ENCODE measurements at regions not wholly inside any gene's neighbourhood (a gene's known extent, or its start where the extent isn't known, plus 50 kb on each side); places are given as distances from the start of the nearest gene placed in this dataset.
"Not testable (repeated sequence)": the region's sequence is repeated elsewhere in the genome, so short reads cannot be mapped to it uniquely, and the experiment has no call there.

GRCh38 chr2:61753512-61753911, 100.3 kb downstream of the FAM161A start:
- Histone ChIP-seq H3K36me3 (ENCODE audit: control insufficient read depth, insufficient read depth, low read length) (no peaks in the 10 kb centered on the region), H3K9me3 (ENCODE audit: control insufficient read depth, insufficient read depth, low read depth, low read length) (no peaks in the 10 kb centered on the region), H3K4me3 (ENCODE audit: low read depth, low read length) (no peak overlapping the region), H3K9ac (ENCODE audit: low read length) (no peak overlapping the region), H3K27ac (ENCODE audit: low read depth, low read length) (no peak overlapping the region), H3K27me3 (ENCODE audit: control insufficient read depth, insufficient read depth, low read length) (no peaks in the 10 kb centered on the region), H3K4me1 (ENCODE audit: control insufficient read depth, insufficient read depth, low read length) (no peaks in the 10 kb centered on the region)

DNA sequence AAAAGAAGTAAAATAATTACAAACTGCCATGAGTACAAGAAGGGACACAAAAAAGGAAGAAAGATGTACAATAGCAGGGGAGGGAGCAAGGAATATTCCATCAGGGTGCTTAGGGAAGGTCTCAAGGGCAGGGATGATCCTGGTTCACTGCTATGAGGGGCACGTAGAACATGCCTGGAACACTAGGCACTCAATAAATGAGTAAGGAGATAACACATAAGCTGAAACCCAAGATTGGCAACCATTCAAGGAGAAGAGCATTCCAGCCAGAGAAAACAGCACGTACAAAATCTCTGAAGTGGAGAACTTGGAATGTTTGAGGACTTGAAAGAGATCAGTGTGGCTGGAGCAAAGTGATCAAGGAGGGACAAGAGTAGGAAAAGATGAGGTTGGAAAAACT, 103.2 kb downstream of the FAM161A start:
- no peak overlapping the region for H3K27ac ChIP-seq (ENCODE audit: low read depth, low read length)
- H3K27me3 ChIP-seq (ENCODE audit: control insufficient read depth, insufficient read depth, low read length), result no peaks in the 10 kb centered on the region
- H3K9ac ChIP-seq (ENCODE audit: low read length), result no peak overlapping the region
- H3K9me3 ChIP-seq (ENCODE audit: control insufficient read depth, insufficient read depth, low read depth, low read length), result no peaks in the 10 kb centered on the region
- H3K4me3 ChIP-seq (ENCODE audit: low read depth, low read length), result no peak overlapping the region
- H3K4me1 ChIP-seq (ENCODE audit: control insufficient read depth, insufficient read depth, low read length), result no peaks in the 10 kb centered on the region
- H3K36me3 ChIP-seq (ENCODE audit: control insufficient read depth, insufficient read depth, low read length), result no peaks in the 10 kb centered on the region

DNA sequence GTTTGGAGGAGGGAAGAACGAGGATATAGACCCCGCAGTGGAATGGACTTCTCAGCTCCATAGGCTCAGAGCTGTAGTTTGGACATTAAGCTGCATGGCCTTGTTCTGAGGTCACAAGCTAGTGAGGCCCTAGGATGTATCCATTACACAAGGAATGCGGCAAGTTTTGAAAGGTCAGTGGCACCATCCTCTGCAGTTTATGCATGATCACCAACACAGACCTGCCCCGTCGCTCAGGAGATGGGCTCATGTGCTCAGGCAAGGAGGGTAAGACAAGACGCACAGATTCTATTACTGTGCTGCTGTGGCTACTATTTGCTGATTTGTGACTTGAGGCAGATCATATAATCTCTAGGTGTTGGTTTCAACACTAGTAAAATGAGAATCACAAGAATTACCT, 110.9 kb downstream of the FAM161A start:
- no peaks in the 10 kb centered on the region for H3K36me3 ChIP-seq (ENCODE audit: control insufficient read depth, insufficient read depth, low read length)
- no peak overlapping the region for H3K4me3 ChIP-seq (ENCODE audit: low read depth, low read length)
- no peak overlapping the region for H3K9ac ChIP-seq (ENCODE audit: low read length)
- no peak overlapping the region for H3K27ac ChIP-seq (ENCODE audit: low read depth, low read length)
- no peaks in the 10 kb centered on the region for H3K4me1 ChIP-seq (ENCODE audit: control insufficient read depth, insufficient read depth, low read length)
- no peaks in the 10 kb centered on the region for H3K9me3 ChIP-seq (ENCODE audit: control insufficient read depth, insufficient read depth, low read depth, low read length)
- H3K27me3 ChIP-seq (ENCODE audit: control insufficient read depth, insufficient read depth, low read length), result no peaks in the 10 kb centered on the region

DNA sequence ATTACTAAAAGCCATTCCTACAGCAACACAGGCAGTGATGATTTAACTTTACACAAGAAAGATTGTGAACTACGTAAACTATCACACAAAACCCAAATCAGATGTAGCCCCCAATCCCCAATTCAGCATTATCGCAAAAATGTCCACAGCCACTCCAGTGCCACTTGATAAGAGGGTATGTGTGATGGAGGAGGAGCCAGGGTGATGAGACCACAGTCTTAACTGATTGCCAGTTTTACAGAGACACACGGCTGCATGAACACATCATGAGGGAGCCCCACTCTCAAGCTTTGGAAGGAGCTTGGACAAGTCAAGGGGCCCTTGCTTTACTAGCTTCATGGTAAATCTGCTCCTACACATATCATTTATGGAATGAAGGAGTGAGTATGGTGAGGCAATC, 116.0 kb downstream of the FAM161A start:
- Histone ChIP-seq H3K9me3 (ENCODE audit: control insufficient read depth, insufficient read depth, low read depth, low read length) (no peaks in the 10 kb centered on the region), H3K36me3 (ENCODE audit: control insufficient read depth, insufficient read depth, low read length) (no peaks in the 10 kb centered on the region), H3K4me1 (ENCODE audit: control insufficient read depth, insufficient read depth, low read length) (no peaks in the 10 kb centered on the region), H3K9ac (ENCODE audit: low read length) (no peak overlapping the region), H3K4me3 (ENCODE audit: low read depth, low read length) (no peak overlapping the region), H3K27ac (ENCODE audit: low read depth, low read length) (no peak overlapping the region), H3K27me3 (ENCODE audit: control insufficient read depth, insufficient read depth, low read length) (no peaks in the 10 kb centered on the region)

GRCh38 chr2:61736953-61737352, 116.9 kb downstream of the FAM161A start:
- H3K36me3 ChIP-seq (ENCODE audit: control insufficient read depth, insufficient read depth, low read length), result no peaks in the 10 kb centered on the region
- no peaks in the 10 kb centered on the region for H3K4me1 ChIP-seq (ENCODE audit: control insufficient read depth, insufficient read depth, low read length)
- H3K27me3 ChIP-seq (ENCODE audit: control insufficient read depth, insufficient read depth, low read length), result no peaks in the 10 kb centered on the region
- no peak overlapping the region for H3K27ac ChIP-seq (ENCODE audit: low read depth, low read length)
- no peak overlapping the region for H3K9ac ChIP-seq (ENCODE audit: low read length)
- H3K4me3 ChIP-seq (ENCODE audit: low read depth, low read length), result no peak overlapping the region
- no peaks in the 10 kb centered on the region for H3K9me3 ChIP-seq (ENCODE audit: control insufficient read depth, insufficient read depth, low read depth, low read length)

- Histone ChIP-seq H3K27me3 (ENCODE audit: control insufficient read depth, insufficient read depth, low read length) (no peaks in the 10 kb centered on the region), H3K4me3 (ENCODE audit: low read depth, low read length) (no peak overlapping the region), H3K4me1 (ENCODE audit: control insufficient read depth, insufficient read depth, low read length) (no peaks in the 10 kb centered on the region), H3K27ac (ENCODE audit: low read depth, low read length) (no peak overlapping the region), H3K9me3 (ENCODE audit: control insufficient read depth, insufficient read depth, low read depth, low read length) (no peaks in the 10 kb centered on the region), H3K9ac (ENCODE audit: low read length) (no peak overlapping the region), H3K36me3 (ENCODE audit: control insufficient read depth, insufficient read depth, low read length) (no peaks in the 10 kb centered on the region)
Observed at GRCh38 chr2:61733563-61733962, 120.3 kb downstream of the FAM161A start.

DNA sequence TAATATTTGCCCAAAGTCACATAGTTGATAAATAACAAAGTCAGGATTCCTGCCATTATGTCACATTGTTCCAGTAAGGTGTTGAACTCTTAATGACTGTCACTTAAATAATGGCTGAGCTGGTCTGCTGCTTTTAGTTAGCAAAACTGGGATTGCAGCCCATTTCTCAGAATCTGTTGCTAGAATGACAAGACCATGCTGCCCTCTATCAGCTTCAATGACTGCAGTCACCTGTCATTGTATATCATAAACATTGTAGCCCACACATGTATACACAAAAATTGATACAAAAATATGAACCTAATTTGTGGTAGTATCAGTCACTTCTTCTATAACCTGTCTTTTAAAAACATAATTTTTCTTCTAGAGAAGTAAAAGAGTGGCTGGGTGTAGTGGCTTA, 121.1 kb downstream of the FAM161A start:
- H3K4me1 ChIP-seq (ENCODE audit: control insufficient read depth, insufficient read depth, low read length), result no peaks in the 10 kb centered on the region
- no peaks in the 10 kb centered on the region for H3K36me3 ChIP-seq (ENCODE audit: control insufficient read depth, insufficient read depth, low read length)
- no peak overlapping the region for H3K27ac ChIP-seq (ENCODE audit: low read depth, low read length)
- H3K9ac ChIP-seq (ENCODE audit: low read length), result no peak overlapping the region
- H3K4me3 ChIP-seq (ENCODE audit: low read depth, low read length), result no peak overlapping the region
- H3K27me3 ChIP-seq (ENCODE audit: control insufficient read depth, insufficient read depth, low read length), result no peaks in the 10 kb centered on the region
- H3K9me3 ChIP-seq (ENCODE audit: control insufficient read depth, insufficient read depth, low read depth, low read length), result no peaks in the 10 kb centered on the region

- Histone ChIP-seq H3K27me3 (ENCODE audit: control insufficient read depth, insufficient read depth, low read length) (no peaks in the 10 kb centered on the region), H3K4me3 (ENCODE audit: low read depth, low read length) (no peak overlapping the region), H3K9ac (ENCODE audit: low read length) (no peak overlapping the region), H3K9me3 (ENCODE audit: control insufficient read depth, insufficient read depth, low read depth, low read length) (0 out of 2 replicates have a peak, but pooled peaks cover 6% of the 10 kb centered on the region), H3K36me3 (ENCODE audit: control insufficient read depth, insufficient read depth, low read length) (no peaks in the 10 kb centered on the region), H3K4me1 (ENCODE audit: control insufficient read depth, insufficient read depth, low read length) (no peaks in the 10 kb centered on the region), H3K27ac (ENCODE audit: low read depth, low read length) (no peak overlapping the region)
Observed at GRCh38 chr2:61727746-61728145, 126.1 kb downstream of the FAM161A start.

- no peak overlapping the region for H3K4me3 ChIP-seq (ENCODE audit: low read depth, low read length)
- H3K27ac ChIP-seq (ENCODE audit: low read depth, low read length), result no peak overlapping the region
- H3K36me3 ChIP-seq (ENCODE audit: control insufficient read depth, insufficient read depth, low read length), result no peaks in the 10 kb centered on the region
- H3K27me3 ChIP-seq (ENCODE audit: control insufficient read depth, insufficient read depth, low read length), result no peaks in the 10 kb centered on the region
- 0 out of 2 replicates have a peak, but pooled peaks cover 6% of the 10 kb centered on the region for H3K9me3 ChIP-seq (ENCODE audit: control insufficient read depth, insufficient read depth, low read depth, low read length)
- H3K9ac ChIP-seq (ENCODE audit: low read length), result no peak overlapping the region
- H3K4me1 ChIP-seq (ENCODE audit: control insufficient read depth, insufficient read depth, low read length), result no peaks in the 10 kb centered on the region
Observed at GRCh38 chr2:61726456-61727209, 127.2 kb downstream of the FAM161A start.

DNA sequence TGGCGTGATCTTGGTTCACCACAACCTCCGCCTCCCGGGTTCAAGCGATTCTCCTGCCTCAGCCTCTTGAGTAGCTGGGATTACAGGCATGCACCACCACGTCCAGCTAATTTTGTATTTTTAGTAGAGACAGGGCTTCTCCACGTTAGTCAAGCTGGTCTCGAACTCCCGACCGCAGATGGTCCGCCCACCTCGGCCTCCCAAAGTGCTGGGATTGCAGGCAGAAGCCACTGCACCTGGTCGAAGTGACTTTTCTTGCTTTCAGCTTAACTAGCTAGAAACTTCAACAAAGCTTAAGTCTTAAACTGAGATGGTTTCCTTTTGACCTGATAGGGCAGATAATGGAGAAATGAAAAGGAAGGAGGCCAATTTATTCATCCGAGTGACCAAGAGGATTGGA, 130.5 kb downstream of the FAM161A start:
- H3K27ac ChIP-seq (ENCODE audit: low read depth, low read length); H3K27me3 ChIP-seq (ENCODE audit: control insufficient read depth, insufficient read depth, low read length); H3K4me1 ChIP-seq (ENCODE audit: control insufficient read depth, insufficient read depth, low read length); H3K4me3 ChIP-seq (ENCODE audit: low read depth, low read length); H3K9ac ChIP-seq (ENCODE audit: low read length); H3K36me3 ChIP-seq (ENCODE audit: control insufficient read depth, insufficient read depth, low read length); H3K9me3 ChIP-seq (ENCODE audit: control insufficient read depth, insufficient read depth, low read depth, low read length): not testable (repeated sequence)

GRCh38 chr2:61722800-61723199, 131.1 kb downstream of the FAM161A start:
- H3K36me3 ChIP-seq (ENCODE audit: control insufficient read depth, insufficient read depth, low read length), result no peaks in the 10 kb centered on the region
- no peak overlapping the region for H3K27ac ChIP-seq (ENCODE audit: low read depth, low read length)
- no peaks in the 10 kb centered on the region for H3K4me1 ChIP-seq (ENCODE audit: control insufficient read depth, insufficient read depth, low read length)
- H3K9me3 ChIP-seq (ENCODE audit: control insufficient read depth, insufficient read depth, low read depth, low read length), result 0 out of 2 replicates have a peak, but pooled peaks cover 6% of the 10 kb centered on the region
- H3K4me3 ChIP-seq (ENCODE audit: low read depth, low read length), result no peak overlapping the region
- no peak overlapping the region for H3K9ac ChIP-seq (ENCODE audit: low read length)
- no peaks in the 10 kb centered on the region for H3K27me3 ChIP-seq (ENCODE audit: control insufficient read depth, insufficient read depth, low read length)
